Gastrocnemius medialis (tissue), 4 donors: ENCODE measurements at regions not wholly inside any gene's neighbourhood (a gene's known extent, or its start where the extent isn't known, plus 50 kb on each side); places are given as distances from the start of the nearest gene placed in this dataset.

Source experiments
- CTCF ChIP-seq, 5 experiments: fragments of 450-650 bp in 3 of 5; fragments of 200-600 bp in 2 of 5; sonication (generic) in 2 of 5; IDR thresholded peaks in 4 of 5; conservative IDR thresholded peaks in 1 of 5; 1 replicate in 4 of 5; 2 replicates in 1 of 5; pipeline ENCODE4 v1.5.1; 2016 to 2019; ENCODE audit warnings: antibody characterized with exemption in 5 of 5, mild to moderate bottlenecking in 3 of 5, moderate library complexity in 3 of 5
- POLR2A ChIP-seq, 2 donors: fragments of 450-650 bp; IDR thresholded peaks; one replicate each; pipeline ENCODE4 v1.6.1; 2017; ENCODE audit warnings: antibody characterized with exemption in 2 of 2, mild to moderate bottlenecking in 2 of 2, moderate library complexity in 2 of 2

- TF ChIP-seq CTCF (IDR thresholded peaks at IDR 0.05 in 4 of 5, conservative IDR thresholded peaks at IDR 0.05 in 1 of 5) (no peak), POLR2A (IDR thresholded peaks at IDR 0.05) (no peak)
These were observed 541.7 kb upstream of the TUSC1 start for GRCh38 chr9:26219961-26220360.
